ENCODE measurements at regions not wholly inside any gene's neighbourhood (a gene's known extent, or its start where the extent isn't known, plus 50 kb on each side); places are given as distances from the start of the nearest gene placed in this dataset.

GRCh38 chr13:78876915-78877549, 218.1 kb upstream of the OBI1 start:
- TF ChIP-seq RCOR1 (IDR thresholded peaks at IDR 0.05; ENCODE audit: low read length) (no peak), CTCF (IDR thresholded peaks at IDR 0.05) (no peak), FOXJ3 (CRISPR knock-in tag; IDR thresholded peaks at IDR 0.05) (no peak), MAX (IDR thresholded peaks at IDR 0.05; ENCODE audit: low read depth) (no peak), USF2 (IDR thresholded peaks at IDR 0.05; ENCODE audit: borderline replicate concordance, low read depth, low read length) (no peak), FOSL2 (IDR thresholded peaks at IDR 0.05; ENCODE audit: borderline replicate concordance, low read depth) (no peak), REST (IDR thresholded peaks at IDR 0.05; ENCODE audit: low read depth, low read length) (no peak), ELF1 (IDR thresholded peaks at IDR 0.05) (no peak), GABPA (IDR thresholded peaks at IDR 0.05; ENCODE audit: low read depth) (no peak), NFIC (IDR thresholded peaks at IDR 0.05; ENCODE audit: borderline replicate concordance) (no peak)

All from SK-N-SH (cell line).